ENCODE measurements at regions not wholly inside any gene's neighbourhood (a gene's known extent, or its start where the extent isn't known, plus 50 kb on each side); places are given as distances from the start of the nearest gene placed in this dataset.

DNA sequence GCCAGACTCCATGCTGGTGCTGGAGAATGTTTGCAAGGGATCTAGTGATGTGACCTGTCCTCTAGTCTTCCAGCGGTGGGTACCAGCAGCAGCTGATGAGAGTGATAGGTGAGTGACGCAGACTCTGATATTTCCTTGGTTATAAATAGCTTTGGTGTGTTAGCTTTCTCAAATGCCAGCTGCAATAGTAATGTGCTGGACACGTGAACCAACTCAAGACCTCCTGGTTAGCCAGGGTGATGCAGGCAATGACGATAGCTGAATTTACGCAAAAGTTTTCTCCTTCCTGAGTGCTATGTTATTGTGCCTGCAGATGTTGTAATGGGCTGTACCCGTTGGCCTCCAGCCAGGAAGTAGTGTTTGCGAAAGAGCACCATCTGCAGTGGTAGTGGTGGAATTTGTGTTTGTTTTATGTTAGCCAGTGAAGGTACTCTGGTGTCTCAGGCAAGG, 129.5 kb downstream of the CYSLTR2 start:
- TF ChIP-seq, protein P1, sequence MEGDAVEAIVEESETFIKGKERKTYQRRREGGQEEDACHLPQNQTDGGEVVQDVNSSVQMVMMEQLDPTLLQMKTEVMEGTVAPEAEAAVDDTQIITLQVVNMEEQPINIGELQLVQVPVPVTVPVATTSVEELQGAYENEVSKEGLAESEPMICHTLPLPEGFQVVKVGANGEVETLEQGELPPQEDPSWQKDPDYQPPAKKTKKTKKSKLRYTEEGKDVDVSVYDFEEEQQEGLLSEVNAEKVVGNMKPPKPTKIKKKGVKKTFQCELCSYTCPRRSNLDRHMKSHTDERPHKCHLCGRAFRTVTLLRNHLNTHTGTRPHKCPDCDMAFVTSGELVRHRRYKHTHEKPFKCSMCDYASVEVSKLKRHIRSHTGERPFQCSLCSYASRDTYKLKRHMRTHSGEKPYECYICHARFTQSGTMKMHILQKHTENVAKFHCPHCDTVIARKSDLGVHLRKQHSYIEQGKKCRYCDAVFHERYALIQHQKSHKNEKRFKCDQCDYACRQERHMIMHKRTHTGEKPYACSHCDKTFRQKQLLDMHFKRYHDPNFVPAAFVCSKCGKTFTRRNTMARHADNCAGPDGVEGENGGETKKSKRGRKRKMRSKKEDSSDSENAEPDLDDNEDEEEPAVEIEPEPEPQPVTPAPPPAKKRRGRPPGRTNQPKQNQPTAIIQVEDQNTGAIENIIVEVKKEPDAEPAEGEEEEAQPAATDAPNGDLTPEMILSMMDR (IDR thresholded peaks at IDR 0.05; ENCODE audit: low read depth, low read length, poor library complexity, severe bottlenecking) = no peak
- no peak for TF ChIP-seq EZH2phosphoT487 (IDR thresholded peaks at IDR 0.05; ENCODE audit: borderline replicate concordance, low read length)

Data from DOHH2 (cell line).